Liver (tissue), 8 donors: ENCODE measurements at regions not wholly inside any gene's neighbourhood (a gene's known extent, or its start where the extent isn't known, plus 50 kb on each side); places are given as distances from the start of the nearest gene placed in this dataset.

Experiments
- DNase-seq: peaks from one replicate; pipeline ENCODE4 v3.0.0-alpha.2; 2017; ENCODE audit warnings: low spot score
- H3K27ac ChIP-seq, 2 donors: one replicate each; pipeline ENCODE4 v1.7.0; 2013; ENCODE audit warnings: inconsistent platforms in 2 of 2, low read length in 2 of 2, control low read depth in 1 of 2, low read depth in 1 of 2, mild to moderate bottlenecking in 1 of 2
- H3K27me3 ChIP-seq, 4 donors: one replicate each; pipeline versions ENCODE4 v1.6.1 to v1.7.0; 2013; ENCODE audit warnings: low read length in 3 of 4, inconsistent platforms in 1 of 4, mild to moderate bottlenecking in 1 of 4, moderate library complexity in 1 of 4; ENCODE audit not compliant: control insufficient read depth in 4 of 4, insufficient read depth in 4 of 4
- H3K36me3 ChIP-seq, 4 donors: one replicate each; pipeline versions ENCODE4 v1.6.1 to v1.7.0; 2013; ENCODE audit warnings: low read length in 3 of 4, mild to moderate bottlenecking in 3 of 4, low read depth in 1 of 4, moderate library complexity in 1 of 4; ENCODE audit not compliant: control insufficient read depth in 4 of 4, insufficient read depth in 3 of 4
- H3K4me1 ChIP-seq, 4 donors: one replicate each; pipeline versions ENCODE4 v1.6.1 to v1.7.0; 2013; ENCODE audit warnings: low read length in 3 of 4, mild to moderate bottlenecking in 3 of 4, moderate library complexity in 1 of 4; ENCODE audit not compliant: control insufficient read depth in 4 of 4, insufficient read depth in 4 of 4
- H3K4me3 ChIP-seq, 3 donors: one replicate each; pipeline versions ENCODE4 v1.6.1 to v1.7.0; 2013; ENCODE audit warnings: low read length in 3 of 3, control low read depth in 1 of 3, low read depth in 1 of 3, mild to moderate bottlenecking in 1 of 3
- H3K9ac ChIP-seq, 2 donors: one replicate each; pipeline ENCODE4 v1.7.0; 2013; ENCODE audit warnings: low read length in 2 of 2, mild to moderate bottlenecking in 2 of 2, moderate library complexity in 2 of 2, control low read depth in 1 of 2, low read depth in 1 of 2
- H3K9me3 ChIP-seq, 4 donors: one replicate each; pipeline versions ENCODE4 v1.6.1 to v1.7.0; 2013; ENCODE audit warnings: low read length in 3 of 4; ENCODE audit not compliant: control insufficient read depth in 4 of 4
- ATF3 ChIP-seq: IDR thresholded peaks from 2 replicates; pipeline ENCODE4 v1.6.1; 2016; ENCODE audit warnings: antibody characterized with exemption
- EGR1 ChIP-seq, 2 donors: IDR thresholded peaks; 2 replicates each; pipeline ENCODE4 v1.6.1; 2016 to 2018; ENCODE audit warnings: antibody characterized with exemption in 2 of 2, low read depth in 2 of 2
- FOXA1 ChIP-seq: IDR thresholded peaks from 2 replicates; pipeline ENCODE4 v1.6.1; 2016; ENCODE audit warnings: antibody characterized with exemption
- FOXA2 ChIP-seq: IDR thresholded peaks from 2 replicates; pipeline ENCODE4 v1.6.1; 2016; ENCODE audit warnings: antibody characterized with exemption
- GABPA ChIP-seq, 2 donors: IDR thresholded peaks in 1 of 2; conservative IDR thresholded peaks in 1 of 2; 2 replicates each; pipeline ENCODE4 v1.6.1; 2016; ENCODE audit warnings: antibody characterized with exemption in 2 of 2, mild to moderate bottlenecking in 1 of 2, moderate library complexity in 1 of 2
- HNF4A ChIP-seq, 2 donors: conservative IDR thresholded peaks; 2 replicates each; pipeline ENCODE4 v1.6.1; 2016; ENCODE audit warnings: antibody characterized with exemption in 2 of 2, mild to moderate bottlenecking in 2 of 2
- HNF4G ChIP-seq: IDR thresholded peaks from 2 replicates; pipeline ENCODE4 v1.6.1; 2016; ENCODE audit warnings: antibody characterized with exemption
- JUND ChIP-seq, 2 donors: IDR thresholded peaks; 2 replicates each; pipeline ENCODE4 v1.6.1; 2016; ENCODE audit warnings: antibody characterized with exemption in 2 of 2
- NR2F2 ChIP-seq: IDR thresholded peaks from 2 replicates; pipeline ENCODE4 v1.6.1; 2016; ENCODE audit warnings: antibody characterized with exemption
- RAD21 ChIP-seq, 2 donors: IDR thresholded peaks; 2 replicates each; pipeline ENCODE4 v1.6.1; 2016; ENCODE audit warnings: antibody characterized with exemption in 2 of 2, mild to moderate bottlenecking in 2 of 2
- REST ChIP-seq: IDR thresholded peaks from 2 replicates; pipeline ENCODE4 v1.6.1; 2016; ENCODE audit warnings: antibody characterized with exemption, mild to moderate bottlenecking
- RXRA ChIP-seq, 2 donors: IDR thresholded peaks; 2 replicates each; pipeline ENCODE4 v1.6.1; 2017 to 2018; ENCODE audit warnings: antibody characterized with exemption in 2 of 2, mild to moderate bottlenecking in 1 of 2
- SP1 ChIP-seq: IDR thresholded peaks from 2 replicates; pipeline ENCODE4 v1.6.1; 2018; ENCODE audit warnings: antibody characterized with exemption, mild to moderate bottlenecking
- TAF1 ChIP-seq: conservative IDR thresholded peaks from 2 replicates; pipeline ENCODE4 v1.6.1; 2016; ENCODE audit warnings: antibody characterized with exemption, mild to moderate bottlenecking
- YY1 ChIP-seq: IDR thresholded peaks from 2 replicates; pipeline ENCODE4 v1.6.1; 2016; ENCODE audit warnings: antibody characterized with exemption, mild to moderate bottlenecking
- ZBTB33 ChIP-seq: IDR thresholded peaks from 2 replicates; pipeline ENCODE4 v1.6.1; 2016; ENCODE audit warnings: antibody characterized with exemption
- WGBS: extraction: QIAGEN DNeasy Blood & Tissue Kit; methylation state at CpG from one replicate; pipeline ENCODE4 v1.1.7; 2013; 5-methylcytosine and 5-hydroxymethylcytosine counted together
- TF ChIP-seq, protein P1 (sequence below): IDR thresholded peaks from 2 replicates; pipeline ENCODE4 v1.6.1; 2016; ENCODE audit warnings: antibody characterized with exemption
- TF ChIP-seq, protein P2 (sequence below): fragments of 150-350 bp; IDR thresholded peaks from 2 replicates; pipeline ENCODE4 v1.5.1; 2017; ENCODE audit warnings: improper control_type of control experiment, low read depth, low read length; ENCODE audit not compliant: missing input control
- donor health status: healthy.
- donor health status: healthy.
- donor health status: healthy.
- donor health status: healthy.
- donor health status: healthy.

DNA sequence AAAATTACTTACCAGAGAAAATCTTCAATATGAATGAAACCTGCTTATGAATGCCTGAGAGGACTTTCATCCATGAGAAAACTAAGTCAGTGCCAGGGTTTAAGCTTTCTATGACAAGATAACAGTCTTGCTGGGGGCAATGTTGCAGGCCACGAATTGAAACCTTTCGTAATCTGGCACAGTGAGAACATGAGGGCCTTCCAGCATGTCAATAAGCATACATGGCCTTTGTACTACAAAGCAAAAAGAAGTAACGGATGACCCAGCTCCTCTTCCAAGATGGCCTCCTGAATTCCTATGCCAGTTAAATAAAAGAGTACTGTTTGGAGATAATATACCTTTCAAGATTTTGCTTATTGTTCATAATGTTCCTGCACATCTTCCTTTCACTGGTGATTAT lies 270.6 kb upstream of the PHF14 start:
- 24% methylated on average over 3 of the region's 3 CpGs for WGBS
- H3K36me3 ChIP-seq: no peaks in the 10 kb centered on the region
- H3K9me3 ChIP-seq: no peaks in the 10 kb centered on the region
- peaks cover 0 to 13% (median 6%) of the 10 kb centered on the region in 4 donors for H3K4me1 ChIP-seq
- DNase-seq: no peak
- H3K4me3 ChIP-seq: no peak overlapping the region
- TF ChIP-seq, protein P1, sequence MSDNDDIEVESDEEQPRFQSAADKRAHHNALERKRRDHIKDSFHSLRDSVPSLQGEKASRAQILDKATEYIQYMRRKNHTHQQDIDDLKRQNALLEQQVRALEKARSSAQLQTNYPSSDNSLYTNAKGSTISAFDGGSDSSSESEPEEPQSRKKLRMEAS: peak; percentile 76
- TF ChIP-seq ATF3 (peak; percentile 40), HNF4G (peak; percentile 83), YY1 (peak; percentile 97), JUND (IDR thresholded peaks at IDR 0.05) (peak; percentile 65 to 88), EGR1 (IDR thresholded peaks at IDR 0.05; ENCODE audit: low read depth in 2 of 2) (peak in 1 of 2 donors; percentile 54), NR2F2 (peak; percentile 29), ZBTB33 (peak; percentile 70), HNF4A (conservative IDR thresholded peaks at IDR 0.05) (peak; percentile 91 to 97), TAF1 (no peak), FOXA2 (peak; percentile 97), SP1 (peak; percentile 93), REST (peak; percentile 67), RXRA (IDR thresholded peaks at IDR 0.05) (peak; percentile 80 to 88), RAD21 (IDR thresholded peaks at IDR 0.05) (peak; percentile 51 to 58), FOXA1 (peak; percentile 87), GABPA (IDR thresholded peaks at IDR 0.05 in 1 of 2, conservative IDR thresholded peaks at IDR 0.05 in 1 of 2) (peak in 1 of 2 donors; percentile 37)
- TF ChIP-seq, protein P2, sequence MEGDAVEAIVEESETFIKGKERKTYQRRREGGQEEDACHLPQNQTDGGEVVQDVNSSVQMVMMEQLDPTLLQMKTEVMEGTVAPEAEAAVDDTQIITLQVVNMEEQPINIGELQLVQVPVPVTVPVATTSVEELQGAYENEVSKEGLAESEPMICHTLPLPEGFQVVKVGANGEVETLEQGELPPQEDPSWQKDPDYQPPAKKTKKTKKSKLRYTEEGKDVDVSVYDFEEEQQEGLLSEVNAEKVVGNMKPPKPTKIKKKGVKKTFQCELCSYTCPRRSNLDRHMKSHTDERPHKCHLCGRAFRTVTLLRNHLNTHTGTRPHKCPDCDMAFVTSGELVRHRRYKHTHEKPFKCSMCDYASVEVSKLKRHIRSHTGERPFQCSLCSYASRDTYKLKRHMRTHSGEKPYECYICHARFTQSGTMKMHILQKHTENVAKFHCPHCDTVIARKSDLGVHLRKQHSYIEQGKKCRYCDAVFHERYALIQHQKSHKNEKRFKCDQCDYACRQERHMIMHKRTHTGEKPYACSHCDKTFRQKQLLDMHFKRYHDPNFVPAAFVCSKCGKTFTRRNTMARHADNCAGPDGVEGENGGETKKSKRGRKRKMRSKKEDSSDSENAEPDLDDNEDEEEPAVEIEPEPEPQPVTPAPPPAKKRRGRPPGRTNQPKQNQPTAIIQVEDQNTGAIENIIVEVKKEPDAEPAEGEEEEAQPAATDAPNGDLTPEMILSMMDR: no peak
- no peak overlapping the region for H3K9ac ChIP-seq
- no peaks in the 10 kb centered on the region for H3K27me3 ChIP-seq
- no peak overlapping the region for H3K27ac ChIP-seq
